IPS-18a (cell line): ENCODE measurements at regions not wholly inside any gene's neighbourhood (a gene's known extent, or its start where the extent isn't known, plus 50 kb on each side); places are given as distances from the start of the nearest gene placed in this dataset.
"Not testable (repeated sequence)": the region's sequence is repeated elsewhere in the genome, so short reads cannot be mapped to it uniquely, and the experiment has no call there.

ENCODE experiments used
- H3K27ac ChIP-seq: one replicate; pipeline ENCODE4 v1.5.1; 2013; ENCODE audit warnings: low read length
- H3K27me3 ChIP-seq: one replicate; pipeline ENCODE4 v1.6.1; 2013; ENCODE audit warnings: mild to moderate bottlenecking, low read length; ENCODE audit not compliant: control insufficient read depth, insufficient read depth
- H3K36me3 ChIP-seq: one replicate; pipeline ENCODE4 v1.6.1; 2013; ENCODE audit warnings: low read depth, low read length; ENCODE audit not compliant: control insufficient read depth
- H3K4me1 ChIP-seq: one replicate; pipeline ENCODE4 v1.6.1; 2013; ENCODE audit warnings: low read depth, low read length; ENCODE audit not compliant: control insufficient read depth
- H3K4me3 ChIP-seq: one replicate; pipeline ENCODE4 v1.5.1; 2013; ENCODE audit warnings: low read length
- H3K9ac ChIP-seq: one replicate; pipeline ENCODE4 v1.6.1; 2013; ENCODE audit warnings: mild to moderate bottlenecking, low read length, moderate library complexity
- H3K9me3 ChIP-seq: one replicate; pipeline ENCODE4 v1.6.1; 2013; ENCODE audit warnings: low read depth, low read length; ENCODE audit not compliant: control insufficient read depth

DNA sequence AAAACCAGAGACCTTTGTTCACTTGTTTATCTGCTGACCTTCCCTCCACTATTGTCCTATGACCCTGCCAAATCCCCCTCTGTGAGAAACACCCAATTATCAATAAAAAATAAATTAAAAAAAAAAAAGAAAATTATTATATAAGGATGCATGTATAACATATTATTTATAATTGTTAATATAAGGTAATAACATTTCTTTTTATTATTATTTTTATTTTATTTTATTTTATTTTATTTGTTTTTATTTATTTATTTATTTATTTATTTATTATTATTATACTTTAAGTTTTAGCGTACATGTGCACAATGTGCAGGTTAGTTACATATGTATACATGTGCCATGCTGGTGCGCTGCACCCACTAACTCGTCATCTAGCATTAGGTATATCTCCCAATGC is 672.9 kb upstream of the IMPG1 start:
- H3K27me3 ChIP-seq, H3K36me3 ChIP-seq, H3K9ac ChIP-seq, H3K9me3 ChIP-seq, H3K4me3 ChIP-seq, H3K4me1 ChIP-seq, H3K27ac ChIP-seq: not testable (repeated sequence)

DNA sequence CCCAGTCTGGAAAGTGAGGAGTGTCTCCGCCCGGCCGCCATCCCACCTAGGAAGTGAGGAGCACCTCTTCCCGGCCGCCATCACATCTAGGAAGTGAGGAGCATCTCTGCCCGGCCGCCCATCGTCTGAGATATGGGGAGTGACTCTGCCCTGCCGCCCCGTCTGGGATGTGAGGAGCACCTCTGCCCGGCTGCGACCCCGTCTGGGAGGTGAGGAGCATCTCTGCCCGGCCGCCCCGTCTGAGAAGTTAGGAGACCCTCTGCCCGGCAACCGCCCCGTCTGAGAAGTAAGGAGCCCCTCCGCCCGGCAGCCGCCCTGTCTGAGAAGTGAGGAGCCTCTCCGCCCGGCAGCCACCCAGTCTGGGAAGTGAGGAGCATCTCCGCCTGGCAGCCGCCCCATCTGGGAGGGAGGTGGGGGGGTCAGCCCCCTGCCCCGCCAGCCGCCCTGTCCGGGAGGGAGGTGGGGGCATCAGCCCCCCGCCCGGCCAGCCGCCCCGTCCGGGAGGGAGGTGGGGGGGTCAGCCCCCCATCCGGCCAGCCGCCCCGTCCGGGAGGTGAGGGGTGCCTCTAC is 671.8 kb upstream of the IMPG1 start:
- H3K27ac ChIP-seq, H3K27me3 ChIP-seq, H3K36me3 ChIP-seq, H3K9ac ChIP-seq, H3K4me1 ChIP-seq, H3K9me3 ChIP-seq, H3K4me3 ChIP-seq: not testable (repeated sequence)

DNA sequence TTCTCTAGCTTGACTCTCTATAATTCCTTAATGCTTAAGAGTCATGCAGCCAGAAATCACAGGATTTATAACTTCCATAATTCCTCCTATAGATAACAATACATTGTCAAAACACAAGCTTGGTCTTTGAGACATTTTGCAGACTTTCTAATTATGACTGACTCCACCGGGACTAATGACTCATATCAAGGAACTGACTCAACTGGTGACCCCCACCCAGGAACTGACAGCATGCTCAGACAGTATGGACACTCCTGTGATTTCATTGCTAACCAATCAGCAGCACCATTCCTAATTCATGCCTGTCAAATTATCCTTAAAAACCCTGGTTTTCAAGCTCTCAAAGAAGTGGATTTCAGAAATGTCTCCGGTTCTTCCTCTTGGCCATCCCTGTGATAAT is 670.5 kb upstream of the IMPG1 start:
- no peaks in the 10 kb centered on the region for H3K36me3 ChIP-seq
- no peaks in the 10 kb centered on the region for H3K27me3 ChIP-seq
- no peaks in the 10 kb centered on the region for H3K9me3 ChIP-seq
- H3K4me3 ChIP-seq, result no peak overlapping the region
- H3K4me1 ChIP-seq, result no peaks in the 10 kb centered on the region
- no peak overlapping the region for H3K27ac ChIP-seq
- no peak overlapping the region for H3K9ac ChIP-seq

DNA sequence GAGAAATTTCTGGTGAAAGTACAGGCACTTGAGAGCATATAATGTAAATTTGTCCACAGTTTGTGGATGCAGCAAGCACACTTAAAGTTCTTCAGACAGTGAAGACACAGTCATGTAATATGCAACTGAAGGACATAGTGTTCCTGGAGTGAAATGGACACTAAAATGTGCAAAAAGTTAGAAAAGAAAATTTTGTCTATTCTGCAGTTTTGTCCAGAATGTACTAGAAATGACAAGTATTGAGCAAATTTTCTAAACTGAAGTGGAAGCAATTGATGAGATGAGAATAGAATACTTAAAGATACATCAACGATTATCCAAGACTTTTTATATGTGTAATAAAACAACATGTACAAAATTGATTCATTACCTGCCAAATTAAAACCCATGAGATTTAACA is 647.0 kb upstream of the IMPG1 start:
- Histone ChIP-seq H3K9me3 (no peaks in the 10 kb centered on the region), H3K4me1 (no peaks in the 10 kb centered on the region), H3K36me3 (no peaks in the 10 kb centered on the region), H3K27me3 (no peaks in the 10 kb centered on the region), H3K9ac (no peak overlapping the region), H3K27ac (no peak overlapping the region), H3K4me3 (no peak overlapping the region)

DNA sequence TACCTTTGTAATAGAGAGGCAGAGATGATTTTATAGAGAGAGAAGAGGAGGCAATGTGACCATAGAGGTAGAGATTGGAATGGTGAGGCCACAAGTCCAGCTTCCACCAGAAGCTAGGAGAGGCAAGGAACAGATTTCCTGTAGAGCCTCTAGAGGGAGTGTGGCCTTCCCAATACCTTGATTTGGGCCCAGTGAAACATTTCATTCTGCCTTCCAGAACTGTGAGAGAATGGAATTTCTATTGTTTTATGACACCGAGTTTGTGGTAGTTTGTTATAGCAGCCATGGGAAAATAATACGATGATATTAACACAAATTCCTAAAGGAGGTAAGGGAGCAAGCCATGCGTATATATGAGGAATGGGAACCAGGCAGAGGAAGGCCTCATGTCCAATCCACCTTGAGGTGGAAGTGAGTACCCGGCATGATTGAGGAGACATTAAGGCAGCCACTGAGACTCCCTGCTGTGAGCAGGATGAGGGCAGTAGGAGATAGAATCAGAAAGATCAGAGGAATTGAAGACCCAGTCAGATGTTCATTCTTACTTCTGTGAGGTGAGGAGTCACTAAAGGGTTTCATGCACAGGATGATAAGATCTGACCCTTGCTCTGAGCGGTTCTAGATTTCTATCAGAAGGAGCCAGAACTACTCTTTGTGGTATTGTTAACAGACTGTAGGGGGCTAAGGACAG is 636.3 kb upstream of the IMPG1 start:
- H3K4me1 ChIP-seq, result no peaks in the 10 kb centered on the region
- H3K27ac ChIP-seq, result no peak overlapping the region
- H3K9ac ChIP-seq, result no peak overlapping the region
- no peaks in the 10 kb centered on the region for H3K9me3 ChIP-seq
- H3K36me3 ChIP-seq, result no peaks in the 10 kb centered on the region
- H3K27me3 ChIP-seq, result no peaks in the 10 kb centered on the region
- no peak overlapping the region for H3K4me3 ChIP-seq

DNA sequence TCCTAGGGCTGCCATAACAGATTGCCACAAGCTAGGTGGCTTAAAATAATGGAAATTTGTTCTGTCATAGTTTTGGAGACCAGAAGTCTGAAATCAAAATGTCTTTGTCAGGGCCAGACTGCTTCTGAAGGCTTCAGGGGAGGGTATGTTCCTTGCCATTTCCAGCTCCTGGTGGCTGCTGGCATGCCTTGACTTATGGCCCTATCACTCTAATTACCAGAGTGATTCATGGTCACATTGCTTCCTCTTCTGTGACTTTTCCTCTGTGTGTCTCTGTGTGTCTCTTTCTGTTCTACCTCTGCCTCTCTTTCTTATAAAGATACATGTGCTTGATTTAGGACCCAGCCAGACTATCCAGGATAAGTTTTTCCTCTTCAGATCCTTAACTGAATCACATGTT is 635.2 kb upstream of the IMPG1 start:
- H3K4me1 ChIP-seq, result no peaks in the 10 kb centered on the region
- no peak overlapping the region for H3K4me3 ChIP-seq
- no peak overlapping the region for H3K9ac ChIP-seq
- H3K36me3 ChIP-seq, result no peaks in the 10 kb centered on the region
- H3K27ac ChIP-seq, result no peak overlapping the region
- no peaks in the 10 kb centered on the region for H3K27me3 ChIP-seq
- no peaks in the 10 kb centered on the region for H3K9me3 ChIP-seq

DNA sequence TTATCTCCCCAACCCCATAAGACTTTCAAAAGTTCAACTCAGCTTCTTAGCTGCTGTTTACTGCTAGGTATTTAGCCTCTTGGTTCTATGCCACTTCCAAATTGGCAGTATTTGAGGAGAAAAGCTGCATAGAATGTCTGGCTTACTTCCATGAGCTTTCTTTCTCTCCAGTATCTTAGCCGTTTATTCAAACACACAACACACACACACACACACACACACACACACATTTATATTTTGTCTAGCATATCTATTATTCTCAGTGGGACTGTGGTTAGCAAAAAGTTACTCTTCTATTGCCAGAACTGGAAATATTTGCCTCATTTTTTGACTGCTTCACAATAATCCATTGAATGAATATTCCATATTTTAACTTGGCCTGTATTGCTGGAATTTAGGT is 634.2 kb upstream of the IMPG1 start:
- Histone ChIP-seq H3K4me3 (no peak overlapping the region), H3K9me3 (no peaks in the 10 kb centered on the region), H3K27me3 (no peaks in the 10 kb centered on the region), H3K4me1 (no peaks in the 10 kb centered on the region), H3K27ac (no peak overlapping the region), H3K36me3 (no peaks in the 10 kb centered on the region), H3K9ac (no peak overlapping the region)

DNA sequence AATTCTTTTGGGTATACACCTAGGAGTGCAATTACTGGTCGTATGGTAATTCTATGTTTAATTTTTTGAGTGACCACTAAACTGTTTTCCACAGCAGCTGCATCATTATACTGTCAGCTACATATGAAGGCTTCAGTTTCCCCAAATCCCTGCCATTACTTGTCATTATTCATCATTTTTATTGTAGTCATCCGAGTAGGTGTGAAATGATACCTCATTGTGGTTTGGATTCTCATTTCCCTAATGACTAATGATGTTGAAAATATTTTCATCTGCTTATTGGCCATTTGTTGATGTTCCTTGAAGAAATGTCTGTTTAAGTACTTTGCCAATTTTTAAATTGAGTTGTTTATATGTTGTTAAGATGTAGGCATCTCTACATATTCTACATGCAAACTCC is 633.6 kb upstream of the IMPG1 start:
- no peaks in the 10 kb centered on the region for H3K36me3 ChIP-seq

DNA sequence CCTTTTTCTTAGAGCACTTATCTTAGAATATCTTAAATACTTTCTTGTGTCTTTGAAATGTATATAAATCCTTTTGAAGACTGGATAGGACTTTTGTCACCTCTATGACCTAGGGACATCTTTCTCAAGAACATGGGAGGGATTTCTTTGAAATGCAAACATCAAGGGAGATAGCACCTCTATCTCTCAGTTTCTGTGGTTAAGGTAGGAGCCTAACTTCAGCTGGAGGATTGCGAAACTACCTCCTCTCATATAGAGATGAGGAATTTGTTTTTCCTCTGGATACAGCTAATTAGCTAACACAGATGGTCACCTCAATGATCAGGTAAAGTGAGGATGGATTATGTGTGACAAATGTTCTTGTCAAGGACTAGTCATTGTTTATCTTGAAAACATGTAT is 631.3 kb upstream of the IMPG1 start:
- H3K4me1 ChIP-seq, result no peaks in the 10 kb centered on the region
- H3K9me3 ChIP-seq, result no peaks in the 10 kb centered on the region
- no peaks in the 10 kb centered on the region for H3K27me3 ChIP-seq
- H3K9ac ChIP-seq, result no peak overlapping the region
- no peak overlapping the region for H3K27ac ChIP-seq
- H3K36me3 ChIP-seq, result no peaks in the 10 kb centered on the region
- H3K4me3 ChIP-seq, result no peak overlapping the region

More for the DNA sequence above, 633.6 kb upstream of the IMPG1 start:
- no peaks in the 10 kb centered on the region for H3K9me3 ChIP-seq
- no peak overlapping the region for H3K9ac ChIP-seq
- no peak overlapping the region for H3K27ac ChIP-seq
- H3K4me3 ChIP-seq, result no peak overlapping the region
- no peaks in the 10 kb centered on the region for H3K4me1 ChIP-seq
- H3K27me3 ChIP-seq, result no peaks in the 10 kb centered on the region

DNA sequence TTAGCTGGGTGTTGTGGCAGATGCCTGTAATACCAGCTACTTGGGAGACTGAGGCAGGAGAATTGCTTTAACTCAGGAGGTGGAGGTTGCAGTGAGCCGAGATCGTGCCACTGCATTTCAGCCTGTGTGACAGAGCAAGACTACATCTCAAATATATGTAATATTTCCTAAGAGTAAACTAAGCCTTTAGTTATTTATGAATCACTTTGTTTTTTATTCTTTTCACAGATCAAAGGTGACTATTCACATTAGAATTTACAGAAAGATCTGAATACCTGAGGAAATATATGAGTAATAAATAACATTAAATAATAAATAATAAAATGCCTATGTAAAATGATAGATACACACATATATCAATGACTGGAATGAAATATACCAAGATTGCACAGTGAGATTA is 630.8 kb upstream of the IMPG1 start:
- H3K4me1 ChIP-seq, result no peaks in the 10 kb centered on the region
- H3K27me3 ChIP-seq, result no peaks in the 10 kb centered on the region
- no peaks in the 10 kb centered on the region for H3K36me3 ChIP-seq
- H3K9me3 ChIP-seq, result no peaks in the 10 kb centered on the region
- H3K4me3 ChIP-seq, result no peak overlapping the region
- H3K27ac ChIP-seq, result no peak overlapping the region
- no peak overlapping the region for H3K9ac ChIP-seq

DNA sequence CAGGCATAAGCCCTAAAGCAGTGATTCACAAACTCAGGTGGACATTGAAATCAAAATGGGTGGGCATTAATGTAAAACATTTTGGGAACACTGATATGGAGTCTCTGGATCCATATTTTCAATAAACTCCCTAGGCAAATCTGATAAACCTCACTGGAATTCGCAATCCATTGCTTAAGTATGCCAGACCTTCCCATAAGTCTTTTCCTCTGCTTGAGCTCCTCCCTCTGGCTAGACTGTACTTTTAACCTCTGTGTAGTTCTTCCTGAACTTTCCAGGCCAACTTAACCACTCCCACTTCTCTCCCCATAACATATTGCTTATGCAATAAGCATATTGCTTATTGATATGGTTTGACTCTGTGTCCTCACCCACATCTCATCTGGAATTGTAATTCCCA is 629.7 kb upstream of the IMPG1 start:
- Histone ChIP-seq H3K27me3 (no peaks in the 10 kb centered on the region), H3K4me3 (no peak overlapping the region)

DNA sequence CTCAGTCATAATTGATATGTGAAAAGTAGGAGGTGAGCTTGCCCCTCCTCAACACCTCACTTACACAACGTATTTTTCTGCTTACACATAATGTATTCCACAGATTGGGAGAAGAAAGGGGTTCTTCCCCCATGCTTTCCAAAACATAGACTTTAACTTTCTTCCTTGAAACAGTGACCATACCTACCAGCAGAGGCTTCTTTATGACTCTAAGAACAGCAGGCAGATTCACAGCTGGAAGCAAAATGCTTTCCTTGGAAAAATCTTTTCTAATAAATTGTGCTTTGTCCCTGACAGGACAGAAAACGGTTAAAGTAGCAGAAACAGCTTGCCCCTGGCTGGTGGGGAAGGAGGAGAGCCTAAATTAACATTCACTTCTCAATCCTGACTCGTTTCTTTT is 629.1 kb upstream of the IMPG1 start:
- Histone ChIP-seq H3K27ac (no peak overlapping the region), H3K4me1 (peaks cover 4% of the 10 kb centered on the region), H3K27me3 (no peaks in the 10 kb centered on the region), H3K36me3 (no peaks in the 10 kb centered on the region), H3K4me3 (no peak overlapping the region), H3K9me3 (no peaks in the 10 kb centered on the region), H3K9ac (no peak overlapping the region)

More for the DNA sequence above, 629.7 kb upstream of the IMPG1 start:
- Histone ChIP-seq H3K9ac (no peak overlapping the region), H3K27ac (no peak overlapping the region), H3K36me3 (no peaks in the 10 kb centered on the region), H3K9me3 (no peaks in the 10 kb centered on the region), H3K4me1 (peaks cover 4% of the 10 kb centered on the region)
